Upper lobe of left lung (tissue), 6 donors: ENCODE measurements at regions not wholly inside any gene's neighbourhood (a gene's known extent, or its start where the extent isn't known, plus 50 kb on each side); places are given as distances from the start of the nearest gene placed in this dataset.

Experiments
- ATAC-seq, 2 donors: fragments of 200-7000 bp; cut with Tn5 transposase; one replicate each; pipeline ENCODE4 v1.9.1; 2022; ENCODE audit warnings: mild to moderate bottlenecking in 2 of 2, moderate library complexity in 2 of 2; ENCODE audit not compliant: low FRiP score in 2 of 2
- DNase-seq, 2 donors: peaks; one replicate each; pipeline ENCODE4 v3.0.0-alpha.2; 2019 to 2020
- H3K27ac ChIP-seq, 4 donors: fragments of 200-600 bp; sonication (generic); one replicate each; pipeline ENCODE4 v1.5.1; 2016 to 2019
- H3K27me3 ChIP-seq, 4 donors: fragments of 200-600 bp; sonication (generic); one replicate each; pipeline ENCODE4 v1.5.1; 2017 to 2019
- H3K36me3 ChIP-seq, 4 donors: fragments of 200-600 bp; sonication (generic); one replicate each; pipeline ENCODE4 v1.5.1; 2016 to 2019
- H3K4me1 ChIP-seq, 4 donors: fragments of 200-600 bp; sonication (generic); one replicate each; pipeline ENCODE4 v1.5.1; 2018 to 2019
- H3K4me3 ChIP-seq, 4 donors: fragments of 200-600 bp; sonication (generic); one replicate each; pipeline ENCODE4 v1.5.1; 2017 to 2019; ENCODE audit warnings: mild to moderate bottlenecking in 2 of 4, moderate library complexity in 1 of 4
- H3K9me3 ChIP-seq, 4 donors: fragments of 200-600 bp; sonication (generic); one replicate each; pipeline ENCODE4 v1.5.1; 2018 to 2019
- CTCF ChIP-seq, 6 experiments: fragments of 450-650 bp in 4 of 6; fragments of 200-600 bp in 2 of 6; sonication (generic) in 2 of 6; IDR thresholded peaks; one replicate each; pipeline ENCODE4 v1.5.1; 2016 to 2019; ENCODE audit warnings: antibody characterized with exemption in 6 of 6
- EP300 ChIP-seq, 4 donors: sonication (generic); formaldehyde crosslinking; IDR thresholded peaks; one replicate each; pipeline ENCODE4 v1.5.1; 2017; ENCODE audit warnings: antibody characterized with exemption in 4 of 4, control low read depth in 2 of 4
- POLR2A ChIP-seq, 4 donors: fragments of 450-650 bp; IDR thresholded peaks; one replicate each; pipeline ENCODE4 v1.5.1; 2016 to 2017; ENCODE audit warnings: antibody characterized with exemption in 4 of 4, mild to moderate bottlenecking in 2 of 4
- POLR2AphosphoS5 ChIP-seq, 2 donors: sonication (generic); formaldehyde crosslinking; IDR thresholded peaks; one replicate each; pipeline ENCODE4 v1.5.1; 2017; ENCODE audit warnings: antibody characterized with exemption in 2 of 2
- WGBS, 2 donors: methylation state at CpG; one replicate each; pipeline ENCODE4 v1.1.5; 2017 to 2018; 5-methylcytosine and 5-hydroxymethylcytosine counted together
- donor health status: DM: no; HTN: no; CAD: no; lungs with moderate emphysema.
- donor health status: DM: no; HTN: yes; CAD: no; lungs with severe emphysema.

GRCh38 chrX:30504309-30504708, 73.3 kb downstream of the TASL start:
- no peaks in the 10 kb centered on the region for H3K9me3 ChIP-seq
- TF ChIP-seq EP300 (IDR thresholded peaks at IDR 0.05) (no peak), POLR2A (IDR thresholded peaks at IDR 0.05) (no peak), CTCF (IDR thresholded peaks at IDR 0.05) (peak; percentile 10 to 51 (median 20)), POLR2AphosphoS5 (IDR thresholded peaks at IDR 0.05) (no peak)
- no peak for DNase-seq
- no peak overlapping the region for H3K4me3 ChIP-seq
- WGBS, 2 donors: 0 to 1% methylated on average over 2 of the region's 2 CpGs
- no peaks in the 10 kb centered on the region for H3K27me3 ChIP-seq
- no peaks in the 10 kb centered on the region for H3K4me1 ChIP-seq
- no peak for ATAC-seq
- no peak overlapping the region for H3K27ac ChIP-seq
- H3K36me3 ChIP-seq: no peaks in the 10 kb centered on the region

GRCh38 chrX:30495468-30495867, 82.1 kb downstream of the TASL start:
- H3K27ac ChIP-seq: no peak overlapping the region
- DNase-seq (no peak), ATAC-seq (no peak)
- WGBS, 2 donors: 69 to 73% methylated on average over 1 of the region's 1 CpG
- H3K36me3 ChIP-seq: no peaks in the 10 kb centered on the region
- no peak overlapping the region for H3K4me3 ChIP-seq
- TF ChIP-seq CTCF (IDR thresholded peaks at IDR 0.05) (no peak), EP300 (IDR thresholded peaks at IDR 0.05) (no peak), POLR2AphosphoS5 (IDR thresholded peaks at IDR 0.05) (no peak), POLR2A (IDR thresholded peaks at IDR 0.05) (no peak)
- H3K4me1 ChIP-seq: no peaks in the 10 kb centered on the region
- no peaks in the 10 kb centered on the region for H3K9me3 ChIP-seq
- no peaks in the 10 kb centered on the region for H3K27me3 ChIP-seq

- Histone ChIP-seq H3K36me3 (no peaks in the 10 kb centered on the region), H3K9me3 (no peaks in the 10 kb centered on the region), H3K4me1 (no peaks in the 10 kb centered on the region), H3K27ac (no peak overlapping the region), H3K4me3 (no peak overlapping the region), H3K27me3 (no peaks in the 10 kb centered on the region)
- ATAC-seq: no peak
- no peak for TF ChIP-seq POLR2A (IDR thresholded peaks at IDR 0.05)
- no peak for TF ChIP-seq POLR2AphosphoS5 (IDR thresholded peaks at IDR 0.05)
- no peak for TF ChIP-seq EP300 (IDR thresholded peaks at IDR 0.05)
- no peak for TF ChIP-seq CTCF (IDR thresholded peaks at IDR 0.05)
- DNase-seq: no peak
- 69 to 76% methylated on average over 1 of the region's 1 CpG for WGBS, 2 donors
These were observed 84.2 kb downstream of the TASL start for GRCh38 chrX:30493348-30493747.

GRCh38 chrX:30489323-30489722, 88.2 kb downstream of the TASL start:
- ATAC-seq: no peak
- H3K27me3 ChIP-seq: no peaks in the 10 kb centered on the region
- TF ChIP-seq POLR2AphosphoS5 (IDR thresholded peaks at IDR 0.05): no peak
- TF ChIP-seq CTCF (IDR thresholded peaks at IDR 0.05): no peak
- no peak for TF ChIP-seq POLR2A (IDR thresholded peaks at IDR 0.05)
- TF ChIP-seq EP300 (IDR thresholded peaks at IDR 0.05): no peak
- no peak for DNase-seq
- no peaks in the 10 kb centered on the region for H3K9me3 ChIP-seq
- H3K27ac ChIP-seq: no peak overlapping the region
- H3K36me3 ChIP-seq: no peaks in the 10 kb centered on the region
- H3K4me1 ChIP-seq: no peaks in the 10 kb centered on the region
- H3K4me3 ChIP-seq: no peak overlapping the region
- 70 to 78% methylated on average over 2 of the region's 2 CpGs for WGBS, 2 donors

GRCh38 chrX:30488092-30488491, 89.5 kb downstream of the TASL start:
- 35 to 46% methylated on average over 3 of the region's 3 CpGs for WGBS, 2 donors
- H3K9me3 ChIP-seq: no peaks in the 10 kb centered on the region
- DNase-seq: no peak
- TF ChIP-seq POLR2A (IDR thresholded peaks at IDR 0.05): no peak
- no peaks in the 10 kb centered on the region for H3K27me3 ChIP-seq
- no peaks in the 10 kb centered on the region for H3K36me3 ChIP-seq
- H3K4me3 ChIP-seq: no peak overlapping the region
- H3K4me1 ChIP-seq: no peaks in the 10 kb centered on the region
- no peak for ATAC-seq
- no peak overlapping the region for H3K27ac ChIP-seq
